ENCODE measurements at regions not wholly inside any gene's neighbourhood (a gene's known extent, or its start where the extent isn't known, plus 50 kb on each side); places are given as distances from the start of the nearest gene placed in this dataset.
"Not testable (repeated sequence)": the region's sequence is repeated elsewhere in the genome, so short reads cannot be mapped to it uniquely, and the experiment has no call there.

- TF ChIP-seq CTCF, POLR2A (IDR thresholded peaks at IDR 0.05): not testable (repeated sequence)
Observed at GRCh38 chr11:54947175-54947574, 240.5 kb downstream of the OR4A5 start.
